ENCODE measurements at regions not wholly inside any gene's neighbourhood (a gene's known extent, or its start where the extent isn't known, plus 50 kb on each side); places are given as distances from the start of the nearest gene placed in this dataset.

- TF ChIP-seq CTCF (IDR thresholded peaks at IDR 0.05; ENCODE audit: low read depth, low read length) = no peak
- DNase-seq = no peak
Measured at GRCh38 chrX:87391742-87392141, 125.9 kb upstream of the KLHL4 start.

GRCh38 chrX:87392369-87392768, 125.2 kb upstream of the KLHL4 start:
- Histone ChIP-seq H3K9me3 (ENCODE audit: severe bottlenecking) (no peaks in the 10 kb centered on the region), H3K27ac (no peak overlapping the region), H3K36me3 (no peaks in the 10 kb centered on the region), H3K27me3 (ENCODE audit: insufficient read depth, low read depth, severe bottlenecking) (peaks cover 12% of the 10 kb centered on the region), H3K4me3 (ENCODE audit: low read depth, low read length) (no peak overlapping the region)
- no peak for DNase-seq
- TF ChIP-seq CTCF (IDR thresholded peaks at IDR 0.05; ENCODE audit: low read depth, low read length) = no peak

More at GRCh38 chrX:87391742-87392141, 125.9 kb upstream of the KLHL4 start:
- no peaks in the 10 kb centered on the region for H3K9me3 ChIP-seq (ENCODE audit: severe bottlenecking)
- H3K36me3 ChIP-seq = no peaks in the 10 kb centered on the region
- H3K27me3 ChIP-seq (ENCODE audit: insufficient read depth, low read depth, severe bottlenecking) = peaks cover 12% of the 10 kb centered on the region
- H3K4me3 ChIP-seq (ENCODE audit: low read depth, low read length) = no peak overlapping the region
- H3K27ac ChIP-seq = no peak overlapping the region

- peaks cover 9% of the 10 kb centered on the region for H3K27me3 ChIP-seq (ENCODE audit: insufficient read depth, low read depth, severe bottlenecking)
- DNase-seq = no peak
- no peaks in the 10 kb centered on the region for H3K36me3 ChIP-seq
- H3K9me3 ChIP-seq (ENCODE audit: severe bottlenecking) = no peaks in the 10 kb centered on the region
- H3K4me3 ChIP-seq (ENCODE audit: low read depth, low read length) = no peak overlapping the region
- no peak overlapping the region for H3K27ac ChIP-seq
- no peak for TF ChIP-seq CTCF (IDR thresholded peaks at IDR 0.05; ENCODE audit: low read depth, low read length)
Measured at GRCh38 chrX:87397103-87397886, 120.3 kb upstream of the KLHL4 start.

GRCh38 chrX:87402256-87402655, 115.3 kb upstream of the KLHL4 start:
- DNase-seq = no peak
- no peak for TF ChIP-seq CTCF (IDR thresholded peaks at IDR 0.05; ENCODE audit: low read depth, low read length)
- H3K4me3 ChIP-seq (ENCODE audit: low read depth, low read length) = no peak overlapping the region
- H3K27ac ChIP-seq = no peak overlapping the region
- H3K9me3 ChIP-seq (ENCODE audit: severe bottlenecking) = no peaks in the 10 kb centered on the region
- H3K36me3 ChIP-seq = no peaks in the 10 kb centered on the region
- peaks cover 18% of the 10 kb centered on the region for H3K27me3 ChIP-seq (ENCODE audit: insufficient read depth, low read depth, severe bottlenecking)

GRCh38 chrX:87403551-87403950, 114.1 kb upstream of the KLHL4 start:
- TF ChIP-seq CTCF (IDR thresholded peaks at IDR 0.05; ENCODE audit: low read depth, low read length) = no peak
- H3K9me3 ChIP-seq (ENCODE audit: severe bottlenecking) = no peaks in the 10 kb centered on the region
- H3K4me3 ChIP-seq (ENCODE audit: low read depth, low read length) = no peak overlapping the region
- peaks cover 18% of the 10 kb centered on the region for H3K27me3 ChIP-seq (ENCODE audit: insufficient read depth, low read depth, severe bottlenecking)
- H3K36me3 ChIP-seq = no peaks in the 10 kb centered on the region
- DNase-seq = no peak
- no peak overlapping the region for H3K27ac ChIP-seq
